Neural cell (in vitro differentiated cells): ENCODE measurements at regions not wholly inside any gene's neighbourhood (a gene's known extent, or its start where the extent isn't known, plus 50 kb on each side); places are given as distances from the start of the nearest gene placed in this dataset.

Experiments used
- H2AFZ ChIP-seq: fragments of 200-600, 300-800 bp; sonication (generic), shearing (Covaris generic); 2 replicates; pipeline ENCODE4 v1.6.0; 2014; ENCODE audit warnings: low read depth, mild to moderate bottlenecking, antibody characterized with exemption, low read length, moderate library complexity
- H3F3A ChIP-seq: fragments of 200-600 bp; shearing (Covaris generic); 2 replicates; pipeline ENCODE4 v1.6.1; 2016; ENCODE audit warnings: mild to moderate bottlenecking, moderate library complexity, mixed read lengths, antibody characterized with exemption, low read length; ENCODE audit not compliant: insufficient read depth, poor library complexity, severe bottlenecking
- H3K27ac ChIP-seq: fragments of 200-600, 300-800 bp; sonication (generic), shearing (Covaris generic); 2 replicates; pipeline ENCODE4 v1.5.1; 2014; ENCODE audit warnings: mild to moderate bottlenecking, low read length, moderate library complexity
- H3K27me3 ChIP-seq: fragments of 300-800, 200-600 bp; sonication (generic), shearing (Covaris generic); 2 replicates; pipeline ENCODE4 v1.6.0; 2014; ENCODE audit warnings: mild to moderate bottlenecking, low read depth, low read length, moderate library complexity; ENCODE audit not compliant: insufficient read depth
- H3K36me3 ChIP-seq: fragments of 300-800, 200-600 bp; sonication (generic), shearing (Covaris generic); 2 replicates; pipeline ENCODE4 v1.5.1; 2014; ENCODE audit warnings: mild to moderate bottlenecking, antibody characterized with exemption, low read length, moderate library complexity; ENCODE audit not compliant: insufficient read depth
- H3K4me2 ChIP-seq: fragments of 300-800, 200-600 bp; sonication (generic), shearing (Covaris generic); 2 replicates; pipeline ENCODE4 v1.6.0; 2014; ENCODE audit warnings: mild to moderate bottlenecking, low read length
- H3K4me3 ChIP-seq: fragments of 300-800, 200-600 bp; sonication (generic), shearing (Covaris generic); 2 replicates; pipeline ENCODE4 v1.5.1; 2014; ENCODE audit warnings: mild to moderate bottlenecking, low read length, moderate library complexity
- H3K79me2 ChIP-seq: fragments of 200-600 bp; shearing (Covaris generic); replicated peaks from 2 replicates; pipeline ENCODE4 v1.6.0; 2014; ENCODE audit warnings: mild to moderate bottlenecking, low read length, moderate library complexity; ENCODE audit not compliant: insufficient read depth
- H3K9ac ChIP-seq: fragments of 300-800, 200-600 bp; sonication (generic), shearing (Covaris generic); 2 replicates; pipeline ENCODE4 v1.6.1; 2016; ENCODE audit warnings: mild to moderate bottlenecking, low read length, mixed read lengths
- H3K9me2 ChIP-seq: fragments of 200-600 bp; shearing (Covaris generic); 2 replicates; pipeline ENCODE4 v1.6.1; 2016; ENCODE audit warnings: mild to moderate bottlenecking, low read length, mixed read lengths; ENCODE audit not compliant: insufficient read depth
- H3K9me3 ChIP-seq: fragments of 200-600, 300-800 bp; sonication (generic), shearing (Covaris generic); 2 replicates; pipeline ENCODE4 v1.6.1; 2016; ENCODE audit warnings: mild to moderate bottlenecking, mixed run types, low read length, moderate library complexity, mixed read lengths
- H4K20me1 ChIP-seq: fragments of 200-600 bp; shearing (Covaris generic); 2 replicates; pipeline ENCODE4 v1.6.1; 2016; ENCODE audit warnings: mild to moderate bottlenecking, mixed run types; ENCODE audit not compliant: insufficient read depth
- CTCF ChIP-seq: fragments of 450-650 bp; IDR thresholded peaks from 2 replicates; pipeline ENCODE4 v1.5.1; 2014; ENCODE audit warnings: antibody characterized with exemption, mild to moderate bottlenecking, moderate library complexity; ENCODE audit not compliant: poor library complexity, severe bottlenecking
- EP300 ChIP-seq: fragments of 450-650 bp; conservative IDR thresholded peaks from 2 replicates; pipeline ENCODE4 v1.6.1; 2014; ENCODE audit warnings: antibody characterized with exemption, mild to moderate bottlenecking, moderate library complexity; ENCODE audit not compliant: poor library complexity, severe bottlenecking
- EZH2 ChIP-seq: fragments of 200-600, 300-800 bp; shearing (Covaris generic), sonication (generic); IDR thresholded peaks from 2 replicates; pipeline ENCODE4 v1.6.1; 2014; ENCODE audit warnings: antibody characterized with exemption, low read length, borderline replicate concordance, mild to moderate bottlenecking; ENCODE audit not compliant: insufficient read depth, poor library complexity, severe bottlenecking
- MXI1 ChIP-seq: fragments of 450-650 bp; conservative IDR thresholded peaks from 2 replicates; pipeline ENCODE4 v1.6.1; 2014; ENCODE audit warnings: antibody characterized with exemption, mild to moderate bottlenecking; ENCODE audit not compliant: poor library complexity, severe bottlenecking
- POLR2AphosphoS5 ChIP-seq: IDR thresholded peaks from 2 replicates; pipeline ENCODE4 v1.6.1; 2012
- RAD21 ChIP-seq: fragments of 450-650 bp; conservative IDR thresholded peaks from 2 replicates; pipeline ENCODE4 v1.6.1; 2014; ENCODE audit warnings: antibody characterized with exemption, mild to moderate bottlenecking, moderate library complexity
- SMC3 ChIP-seq: fragments of 450-650 bp; conservative IDR thresholded peaks from 2 replicates; pipeline ENCODE4 v1.6.1; 2014; ENCODE audit warnings: antibody characterized with exemption, mild to moderate bottlenecking, moderate library complexity; ENCODE audit not compliant: poor library complexity
- TAF1 ChIP-seq: IDR thresholded peaks from 2 replicates; pipeline ENCODE4 v1.6.1; 2012; ENCODE audit warnings: low read depth
- TF ChIP-seq, protein P1 (sequence below): IDR thresholded peaks from 2 replicates; pipeline ENCODE4 v1.6.1; 2012; ENCODE audit warnings: borderline replicate concordance

GRCh38 chr5:27402828-27403227 is 364.4 kb upstream of the CDH9 start (continued):
- TF ChIP-seq CTCF = no peak

GRCh38 chr5:27396998-27397397 is 358.6 kb upstream of the CDH9 start:
- Histone ChIP-seq H2AFZ (no peak overlapping the region), H3K27me3 (no peaks in the 10 kb centered on the region), H3K79me2 (no peaks in the 10 kb centered on the region), H3K4me3 (no peak overlapping the region), H4K20me1 (no peaks in the 10 kb centered on the region), H3F3A (no peaks in the 10 kb centered on the region), H3K9ac (no peak overlapping the region), H3K4me2 (no peak overlapping the region), H3K9me2 (no peaks in the 10 kb centered on the region), H3K36me3 (no peaks in the 10 kb centered on the region), H3K27ac (no peak overlapping the region), H3K9me3 (no peaks in the 10 kb centered on the region)
- TF ChIP-seq EZH2 (no peak), SMC3 (no peak), CTCF (no peak), TAF1 (no peak), RAD21 (no peak), POLR2AphosphoS5 (no peak), EP300 (no peak), MXI1 (no peak)
- TF ChIP-seq, protein P1, sequence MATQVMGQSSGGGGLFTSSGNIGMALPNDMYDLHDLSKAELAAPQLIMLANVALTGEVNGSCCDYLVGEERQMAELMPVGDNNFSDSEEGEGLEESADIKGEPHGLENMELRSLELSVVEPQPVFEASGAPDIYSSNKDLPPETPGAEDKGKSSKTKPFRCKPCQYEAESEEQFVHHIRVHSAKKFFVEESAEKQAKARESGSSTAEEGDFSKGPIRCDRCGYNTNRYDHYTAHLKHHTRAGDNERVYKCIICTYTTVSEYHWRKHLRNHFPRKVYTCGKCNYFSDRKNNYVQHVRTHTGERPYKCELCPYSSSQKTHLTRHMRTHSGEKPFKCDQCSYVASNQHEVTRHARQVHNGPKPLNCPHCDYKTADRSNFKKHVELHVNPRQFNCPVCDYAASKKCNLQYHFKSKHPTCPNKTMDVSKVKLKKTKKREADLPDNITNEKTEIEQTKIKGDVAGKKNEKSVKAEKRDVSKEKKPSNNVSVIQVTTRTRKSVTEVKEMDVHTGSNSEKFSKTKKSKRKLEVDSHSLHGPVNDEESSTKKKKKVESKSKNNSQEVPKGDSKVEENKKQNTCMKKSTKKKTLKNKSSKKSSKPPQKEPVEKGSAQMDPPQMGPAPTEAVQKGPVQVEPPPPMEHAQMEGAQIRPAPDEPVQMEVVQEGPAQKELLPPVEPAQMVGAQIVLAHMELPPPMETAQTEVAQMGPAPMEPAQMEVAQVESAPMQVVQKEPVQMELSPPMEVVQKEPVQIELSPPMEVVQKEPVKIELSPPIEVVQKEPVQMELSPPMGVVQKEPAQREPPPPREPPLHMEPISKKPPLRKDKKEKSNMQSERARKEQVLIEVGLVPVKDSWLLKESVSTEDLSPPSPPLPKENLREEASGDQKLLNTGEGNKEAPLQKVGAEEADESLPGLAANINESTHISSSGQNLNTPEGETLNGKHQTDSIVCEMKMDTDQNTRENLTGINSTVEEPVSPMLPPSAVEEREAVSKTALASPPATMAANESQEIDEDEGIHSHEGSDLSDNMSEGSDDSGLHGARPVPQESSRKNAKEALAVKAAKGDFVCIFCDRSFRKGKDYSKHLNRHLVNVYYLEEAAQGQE = no peak

DNA sequence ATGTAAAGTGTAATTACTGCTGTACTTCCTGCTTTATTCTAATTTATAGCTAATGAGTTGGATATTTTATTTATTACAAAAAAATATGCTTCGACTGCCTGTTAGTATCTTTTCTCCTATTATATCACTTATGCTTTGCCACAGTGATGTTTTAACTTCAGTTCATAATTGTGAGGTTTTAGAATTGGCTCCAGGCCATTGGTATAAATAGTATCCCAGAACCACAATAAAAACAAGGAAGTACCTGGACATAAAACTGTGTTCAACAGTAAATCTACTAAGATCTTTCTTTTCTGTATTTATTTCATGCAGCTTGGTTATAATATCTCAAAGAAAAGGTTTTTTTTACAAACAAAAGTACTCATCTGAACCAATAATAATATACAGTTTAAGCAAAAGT is 354.3 kb upstream of the CDH9 start:
- H4K20me1 ChIP-seq = no peaks in the 10 kb centered on the region
- H3K27me3 ChIP-seq = no peaks in the 10 kb centered on the region
- no peak overlapping the region for H3K4me2 ChIP-seq
- H3K9me3 ChIP-seq = no peaks in the 10 kb centered on the region
- H2AFZ ChIP-seq = no peak overlapping the region
- H3F3A ChIP-seq = no peaks in the 10 kb centered on the region
- H3K27ac ChIP-seq = no peak overlapping the region
- TF ChIP-seq TAF1 (no peak), POLR2AphosphoS5 (no peak), EZH2 (no peak), SMC3 (no peak), MXI1 (no peak)
- TF ChIP-seq, protein P1 = no peak
- no peaks in the 10 kb centered on the region for H3K9me2 ChIP-seq
- no peaks in the 10 kb centered on the region for H3K79me2 ChIP-seq
- no peaks in the 10 kb centered on the region for H3K36me3 ChIP-seq
- no peak overlapping the region for H3K4me3 ChIP-seq
- no peak overlapping the region for H3K9ac ChIP-seq
